ENCODE measurements at regions not wholly inside any gene's neighbourhood (a gene's known extent, or its start where the extent isn't known, plus 50 kb on each side); places are given as distances from the start of the nearest gene placed in this dataset.

- TF ChIP-seq SP1 (IDR thresholded peaks at IDR 0.05) (no peak), YY1 (IDR thresholded peaks at IDR 0.05) (no peak), GABPA (IDR thresholded peaks at IDR 0.05 in 1 of 2, conservative IDR thresholded peaks at IDR 0.05 in 1 of 2) (no peak), HNF4G (IDR thresholded peaks at IDR 0.05) (no peak), RXRA (IDR thresholded peaks at IDR 0.05) (no peak)
These were observed 97.8 kb upstream of the CD180 start (continued) for GRCh38 chr5:67294266-67294938.

DNA sequence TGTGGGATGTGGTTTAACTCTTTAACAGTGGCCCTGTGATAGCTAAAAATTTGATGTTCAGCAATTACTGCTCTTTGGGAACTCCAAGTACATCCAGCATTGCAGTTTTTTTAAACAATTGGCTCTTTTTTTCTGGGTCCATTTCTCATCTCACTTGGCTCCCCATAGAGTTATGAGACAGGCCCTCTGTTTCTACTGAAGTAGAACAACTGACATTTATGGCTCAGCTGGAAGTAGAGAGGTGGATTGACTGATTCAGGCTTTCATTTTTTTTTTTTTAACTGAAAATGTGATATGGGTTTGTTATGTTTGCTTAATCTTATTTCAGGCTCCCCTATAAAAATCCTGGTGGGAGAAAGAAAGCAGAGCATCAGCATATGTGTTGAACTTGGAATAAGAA, 96.6 kb upstream of the CD180 start:
- Histone ChIP-seq H3K9me3 (ENCODE audit: control insufficient read depth in 4 of 4, low read length in 3 of 4) (no peaks in the 10 kb centered on the region), H3K4me1 (ENCODE audit: control insufficient read depth in 4 of 4, insufficient read depth in 4 of 4, low read length in 3 of 4) (no peaks in the 10 kb centered on the region), H3K27ac (ENCODE audit: low read depth in 1 of 2, low read length in 2 of 2) (no peak overlapping the region), H3K27me3 (ENCODE audit: control insufficient read depth in 4 of 4, insufficient read depth in 4 of 4, low read length in 3 of 4) (no peaks in the 10 kb centered on the region), H3K9ac (ENCODE audit: low read depth in 1 of 2, low read length in 2 of 2) (no peak overlapping the region), H3K36me3 (ENCODE audit: control insufficient read depth in 4 of 4, insufficient read depth in 3 of 4, low read depth in 1 of 4, low read length in 3 of 4) (no peaks in the 10 kb centered on the region), H3K4me3 (ENCODE audit: low read depth in 1 of 3, low read length in 3 of 3) (no peak overlapping the region)
- TF ChIP-seq GABPA (IDR thresholded peaks at IDR 0.05 in 1 of 2, conservative IDR thresholded peaks at IDR 0.05 in 1 of 2), result no peak
- no peak for TF ChIP-seq HNF4G (IDR thresholded peaks at IDR 0.05)
- TF ChIP-seq ZBTB33 (IDR thresholded peaks at IDR 0.05), result no peak
- TF ChIP-seq HNF4A (conservative IDR thresholded peaks at IDR 0.05), result no peak
- TF ChIP-seq NR2F2 (IDR thresholded peaks at IDR 0.05), result no peak
- no peak for TF ChIP-seq MAX (IDR thresholded peaks at IDR 0.05)
- TF ChIP-seq FOXA1 (IDR thresholded peaks at IDR 0.05), result no peak
- TF ChIP-seq RXRA (IDR thresholded peaks at IDR 0.05), result no peak
- TF ChIP-seq JUND (IDR thresholded peaks at IDR 0.05), result no peak
- no peak for TF ChIP-seq TAF1 (conservative IDR thresholded peaks at IDR 0.05)
- TF ChIP-seq, protein P1, sequence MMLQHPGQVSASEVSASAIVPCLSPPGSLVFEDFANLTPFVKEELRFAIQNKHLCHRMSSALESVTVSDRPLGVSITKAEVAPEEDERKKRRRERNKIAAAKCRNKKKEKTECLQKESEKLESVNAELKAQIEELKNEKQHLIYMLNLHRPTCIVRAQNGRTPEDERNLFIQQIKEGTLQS (IDR thresholded peaks at IDR 0.05), result no peak
- TF ChIP-seq, protein P2, sequence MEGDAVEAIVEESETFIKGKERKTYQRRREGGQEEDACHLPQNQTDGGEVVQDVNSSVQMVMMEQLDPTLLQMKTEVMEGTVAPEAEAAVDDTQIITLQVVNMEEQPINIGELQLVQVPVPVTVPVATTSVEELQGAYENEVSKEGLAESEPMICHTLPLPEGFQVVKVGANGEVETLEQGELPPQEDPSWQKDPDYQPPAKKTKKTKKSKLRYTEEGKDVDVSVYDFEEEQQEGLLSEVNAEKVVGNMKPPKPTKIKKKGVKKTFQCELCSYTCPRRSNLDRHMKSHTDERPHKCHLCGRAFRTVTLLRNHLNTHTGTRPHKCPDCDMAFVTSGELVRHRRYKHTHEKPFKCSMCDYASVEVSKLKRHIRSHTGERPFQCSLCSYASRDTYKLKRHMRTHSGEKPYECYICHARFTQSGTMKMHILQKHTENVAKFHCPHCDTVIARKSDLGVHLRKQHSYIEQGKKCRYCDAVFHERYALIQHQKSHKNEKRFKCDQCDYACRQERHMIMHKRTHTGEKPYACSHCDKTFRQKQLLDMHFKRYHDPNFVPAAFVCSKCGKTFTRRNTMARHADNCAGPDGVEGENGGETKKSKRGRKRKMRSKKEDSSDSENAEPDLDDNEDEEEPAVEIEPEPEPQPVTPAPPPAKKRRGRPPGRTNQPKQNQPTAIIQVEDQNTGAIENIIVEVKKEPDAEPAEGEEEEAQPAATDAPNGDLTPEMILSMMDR (IDR thresholded peaks at IDR 0.05; ENCODE audit: low read depth, low read length, missing input control), result no peak
- TF ChIP-seq, protein P3, sequence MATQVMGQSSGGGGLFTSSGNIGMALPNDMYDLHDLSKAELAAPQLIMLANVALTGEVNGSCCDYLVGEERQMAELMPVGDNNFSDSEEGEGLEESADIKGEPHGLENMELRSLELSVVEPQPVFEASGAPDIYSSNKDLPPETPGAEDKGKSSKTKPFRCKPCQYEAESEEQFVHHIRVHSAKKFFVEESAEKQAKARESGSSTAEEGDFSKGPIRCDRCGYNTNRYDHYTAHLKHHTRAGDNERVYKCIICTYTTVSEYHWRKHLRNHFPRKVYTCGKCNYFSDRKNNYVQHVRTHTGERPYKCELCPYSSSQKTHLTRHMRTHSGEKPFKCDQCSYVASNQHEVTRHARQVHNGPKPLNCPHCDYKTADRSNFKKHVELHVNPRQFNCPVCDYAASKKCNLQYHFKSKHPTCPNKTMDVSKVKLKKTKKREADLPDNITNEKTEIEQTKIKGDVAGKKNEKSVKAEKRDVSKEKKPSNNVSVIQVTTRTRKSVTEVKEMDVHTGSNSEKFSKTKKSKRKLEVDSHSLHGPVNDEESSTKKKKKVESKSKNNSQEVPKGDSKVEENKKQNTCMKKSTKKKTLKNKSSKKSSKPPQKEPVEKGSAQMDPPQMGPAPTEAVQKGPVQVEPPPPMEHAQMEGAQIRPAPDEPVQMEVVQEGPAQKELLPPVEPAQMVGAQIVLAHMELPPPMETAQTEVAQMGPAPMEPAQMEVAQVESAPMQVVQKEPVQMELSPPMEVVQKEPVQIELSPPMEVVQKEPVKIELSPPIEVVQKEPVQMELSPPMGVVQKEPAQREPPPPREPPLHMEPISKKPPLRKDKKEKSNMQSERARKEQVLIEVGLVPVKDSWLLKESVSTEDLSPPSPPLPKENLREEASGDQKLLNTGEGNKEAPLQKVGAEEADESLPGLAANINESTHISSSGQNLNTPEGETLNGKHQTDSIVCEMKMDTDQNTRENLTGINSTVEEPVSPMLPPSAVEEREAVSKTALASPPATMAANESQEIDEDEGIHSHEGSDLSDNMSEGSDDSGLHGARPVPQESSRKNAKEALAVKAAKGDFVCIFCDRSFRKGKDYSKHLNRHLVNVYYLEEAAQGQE (IDR thresholded peaks at IDR 0.05), result no peak
- no peak for TF ChIP-seq FOXA2 (IDR thresholded peaks at IDR 0.05)
- no peak for TF ChIP-seq YY1 (IDR thresholded peaks at IDR 0.05)
- TF ChIP-seq SP1 (IDR thresholded peaks at IDR 0.05), result no peak
- no peak for TF ChIP-seq EGR1 (IDR thresholded peaks at IDR 0.05; ENCODE audit: low read depth in 2 of 2)
- no peak for DNase-seq (ENCODE audit: low spot score)

All from liver (tissue), 7 donors.